GM21360 (cell line): ENCODE measurements at regions not wholly inside any gene's neighbourhood (a gene's known extent, or its start where the extent isn't known, plus 50 kb on each side); places are given as distances from the start of the nearest gene placed in this dataset.

Source experiments
- ATAC-seq: cut with Tn5 transposase; IDR thresholded peaks from one replicate; pipeline ENCODE4 v1.9.1; 2021; ENCODE audit warnings: mild to moderate bottlenecking, moderate library complexity; ENCODE audit not compliant: unreplicated experiment

GRCh38 chr4:114343015-114343414, 255.6 kb upstream of the UGT8 start:
- no peak for ATAC-seq

GRCh38 chr4:114349543-114350175, 248.9 kb upstream of the UGT8 start:
- no peak for ATAC-seq

GRCh38 chr4:114358901-114359300, 239.7 kb upstream of the UGT8 start:
- no peak for ATAC-seq

- no peak for ATAC-seq
Observed at GRCh38 chr4:114361249-114361648, 237.4 kb upstream of the UGT8 start.

GRCh38 chr4:114364857-114365256, 233.8 kb upstream of the UGT8 start:
- no peak for ATAC-seq

GRCh38 chr4:114365591-114365990, 233.0 kb upstream of the UGT8 start:
- no peak for ATAC-seq

- no peak for ATAC-seq
Observed at GRCh38 chr4:114366368-114366767, 232.2 kb upstream of the UGT8 start.

- ATAC-seq = no peak
Observed at GRCh38 chr4:114368751-114369150, 229.9 kb upstream of the UGT8 start.

- no peak for ATAC-seq
Observed at GRCh38 chr4:114373508-114373907, 225.1 kb upstream of the UGT8 start.

GRCh38 chr4:114378305-114378903, 220.2 kb upstream of the UGT8 start:
- ATAC-seq = no peak

GRCh38 chr4:114383067-114383466, 215.5 kb upstream of the UGT8 start:
- ATAC-seq = no peak

- ATAC-seq = no peak
Observed at GRCh38 chr4:114383721-114384120, 214.9 kb upstream of the UGT8 start.

GRCh38 chr4:114384629-114385028, 214.0 kb upstream of the UGT8 start:
- ATAC-seq = no peak

- no peak for ATAC-seq
Observed at GRCh38 chr4:114385195-114385985, 213.2 kb upstream of the UGT8 start.

GRCh38 chr4:114386637-114387233, 211.9 kb upstream of the UGT8 start:
- no peak for ATAC-seq

GRCh38 chr4:114389070-114389685, 209.4 kb upstream of the UGT8 start:
- no peak for ATAC-seq

- no peak for ATAC-seq
Observed at GRCh38 chr4:114393295-114394038, 205.1 kb upstream of the UGT8 start.

- no peak for ATAC-seq
Observed at GRCh38 chr4:114396808-114397207, 201.8 kb upstream of the UGT8 start.

- ATAC-seq = no peak
Observed at GRCh38 chr4:114398410-114398809, 200.2 kb upstream of the UGT8 start.

GRCh38 chr4:114399105-114399504, 199.5 kb upstream of the UGT8 start:
- no peak for ATAC-seq

- no peak for ATAC-seq
Observed at GRCh38 chr4:114400531-114400930, 198.1 kb upstream of the UGT8 start.
